Adrenal gland (tissue), 9 donors: ENCODE measurements at regions not wholly inside any gene's neighbourhood (a gene's known extent, or its start where the extent isn't known, plus 50 kb on each side); places are given as distances from the start of the nearest gene placed in this dataset.

ENCODE experiments used
- DNase-seq, 7 donors: peaks; one replicate each; pipeline ENCODE4 v3.0.0-alpha.2; 2019 to 2020
- H3K27ac ChIP-seq, 5 donors: fragments of 200-600 bp; sonication (generic) in 4 of 5; 1 replicate in 3 of 5; 2 replicates in 2 of 5; pipeline versions ENCODE4 v1.5.1 to v1.8.0; 2016 to 2020; ENCODE audit warnings: mild to moderate bottlenecking in 1 of 5
- H3K27me3 ChIP-seq: fragments of 200-600 bp; 2 replicates; pipeline ENCODE4 v1.8.0; 2021
- H3K36me3 ChIP-seq, 2 donors: fragments of 200-600 bp; replicated peaks in 1 of 2; 1 replicate in 1 of 2; 2 replicates in 1 of 2; pipeline versions ENCODE4 v1.5.1 to v1.8.0; 2018 to 2022
- H3K4me1 ChIP-seq, 2 donors: fragments of 200-600 bp; replicated peaks in 1 of 2; 1 replicate in 1 of 2; 2 replicates in 1 of 2; pipeline versions ENCODE4 v1.5.1 to v1.8.0; 2018 to 2021
- H3K4me3 ChIP-seq, 4 donors: fragments of 200-600 bp; sonication (generic) in 3 of 4; one replicate each; pipeline ENCODE4 v1.5.1; 2016 to 2018
- H3K9me3 ChIP-seq, 3 donors: fragments of 200-600 bp; sonication (generic) in 1 of 3; replicated peaks in 1 of 3; 1 replicate in 2 of 3; 2 replicates in 1 of 3; pipeline versions ENCODE4 v1.5.1 to v1.8.0; 2016 to 2021
- POLR2A ChIP-seq, 2 donors: fragments of 450-650 bp; IDR thresholded peaks; one replicate each; pipeline ENCODE4 v1.6.1; 2017; ENCODE audit warnings: antibody characterized with exemption in 2 of 2, mild to moderate bottlenecking in 2 of 2, moderate library complexity in 1 of 2
- WGBS, 4 donors: extraction: QIAGEN DNeasy Blood & Tissue Kit in 2 of 4; methylation state at CpG; one replicate each; pipeline versions ENCODE4 v1.1.5 to v1.1.7; 2013 to 2017; 5-methylcytosine and 5-hydroxymethylcytosine counted together
- intact Hi-C, 2 donors: fragments of 100-400 bp; cut with DNase I; formaldehyde crosslinking; loops; one replicate each; pipeline versions ENCODE4 v1.14.1 to v1.15.0; 2022 to 2023
- TF ChIP-seq, protein P1 (sequence below), 6 experiments: fragments of 450-650 bp in 4 of 6; fragments of 200-600 bp in 2 of 6; sonication (generic) in 1 of 6; IDR thresholded peaks; 1 replicate in 5 of 6; 2 replicates in 1 of 6; pipeline versions ENCODE4 v1.5.1 to v1.8.0; 2016 to 2021; ENCODE audit warnings: antibody characterized with exemption in 6 of 6, mild to moderate bottlenecking in 2 of 6, moderate library complexity in 1 of 6
- donor health status: healthy with polysubstance abuse.
- donor health status: Bipolar disorder and iron deficiency.
- donor health status: DM: yes; HTN: yes; CAD: no.
- donor health status: DM: no; HTN: no; CAD: no.
- donor health status: DM: no; HTN: no; CAD: no.

DNA sequence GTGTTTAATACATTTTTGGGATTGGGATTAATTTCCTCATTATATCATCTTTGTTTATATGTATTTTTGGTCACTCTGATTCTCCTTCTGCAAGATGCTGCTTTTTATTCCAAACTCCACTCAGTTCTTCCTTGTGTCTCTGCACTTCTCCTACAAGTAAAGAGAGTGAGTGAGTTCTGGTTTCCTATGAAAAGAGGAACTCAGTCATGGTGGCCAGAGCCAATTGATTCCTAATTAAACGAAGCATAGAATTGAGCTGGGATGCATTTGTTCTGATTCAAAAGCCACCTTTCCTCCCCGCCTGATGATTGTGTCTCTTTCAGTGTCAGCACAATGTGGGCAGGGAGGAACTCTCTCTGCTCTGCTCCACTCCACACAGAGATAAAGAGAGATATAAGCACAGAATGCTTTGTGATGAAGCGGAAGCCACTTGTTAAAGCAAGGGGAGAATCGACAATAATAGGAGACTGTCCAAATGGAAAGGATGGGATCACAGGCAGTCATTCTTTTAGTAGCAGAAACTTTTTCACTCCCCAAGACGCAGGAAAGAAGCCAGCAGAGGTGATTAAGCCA is 121.3 kb upstream of the GOT2 start:
- no peaks in the 10 kb centered on the region for H3K9me3 ChIP-seq
- WGBS, 4 donors, result 59 to 81% (median 70%) methylated on average over 5 of the region's 5 CpGs
- no peak overlapping the region for H3K4me3 ChIP-seq
- intact Hi-C loops, result no loop called here
- DNase-seq, result no peak
- no peaks in the 10 kb centered on the region for H3K36me3 ChIP-seq
- no peak for TF ChIP-seq POLR2A (IDR thresholded peaks at IDR 0.05)
- TF ChIP-seq, protein P1, sequence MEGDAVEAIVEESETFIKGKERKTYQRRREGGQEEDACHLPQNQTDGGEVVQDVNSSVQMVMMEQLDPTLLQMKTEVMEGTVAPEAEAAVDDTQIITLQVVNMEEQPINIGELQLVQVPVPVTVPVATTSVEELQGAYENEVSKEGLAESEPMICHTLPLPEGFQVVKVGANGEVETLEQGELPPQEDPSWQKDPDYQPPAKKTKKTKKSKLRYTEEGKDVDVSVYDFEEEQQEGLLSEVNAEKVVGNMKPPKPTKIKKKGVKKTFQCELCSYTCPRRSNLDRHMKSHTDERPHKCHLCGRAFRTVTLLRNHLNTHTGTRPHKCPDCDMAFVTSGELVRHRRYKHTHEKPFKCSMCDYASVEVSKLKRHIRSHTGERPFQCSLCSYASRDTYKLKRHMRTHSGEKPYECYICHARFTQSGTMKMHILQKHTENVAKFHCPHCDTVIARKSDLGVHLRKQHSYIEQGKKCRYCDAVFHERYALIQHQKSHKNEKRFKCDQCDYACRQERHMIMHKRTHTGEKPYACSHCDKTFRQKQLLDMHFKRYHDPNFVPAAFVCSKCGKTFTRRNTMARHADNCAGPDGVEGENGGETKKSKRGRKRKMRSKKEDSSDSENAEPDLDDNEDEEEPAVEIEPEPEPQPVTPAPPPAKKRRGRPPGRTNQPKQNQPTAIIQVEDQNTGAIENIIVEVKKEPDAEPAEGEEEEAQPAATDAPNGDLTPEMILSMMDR (IDR thresholded peaks at IDR 0.05), result no peak
- H3K27ac ChIP-seq, result no peak overlapping the region
- no peaks in the 10 kb centered on the region for H3K27me3 ChIP-seq
- no peaks in the 10 kb centered on the region for H3K4me1 ChIP-seq

DNA sequence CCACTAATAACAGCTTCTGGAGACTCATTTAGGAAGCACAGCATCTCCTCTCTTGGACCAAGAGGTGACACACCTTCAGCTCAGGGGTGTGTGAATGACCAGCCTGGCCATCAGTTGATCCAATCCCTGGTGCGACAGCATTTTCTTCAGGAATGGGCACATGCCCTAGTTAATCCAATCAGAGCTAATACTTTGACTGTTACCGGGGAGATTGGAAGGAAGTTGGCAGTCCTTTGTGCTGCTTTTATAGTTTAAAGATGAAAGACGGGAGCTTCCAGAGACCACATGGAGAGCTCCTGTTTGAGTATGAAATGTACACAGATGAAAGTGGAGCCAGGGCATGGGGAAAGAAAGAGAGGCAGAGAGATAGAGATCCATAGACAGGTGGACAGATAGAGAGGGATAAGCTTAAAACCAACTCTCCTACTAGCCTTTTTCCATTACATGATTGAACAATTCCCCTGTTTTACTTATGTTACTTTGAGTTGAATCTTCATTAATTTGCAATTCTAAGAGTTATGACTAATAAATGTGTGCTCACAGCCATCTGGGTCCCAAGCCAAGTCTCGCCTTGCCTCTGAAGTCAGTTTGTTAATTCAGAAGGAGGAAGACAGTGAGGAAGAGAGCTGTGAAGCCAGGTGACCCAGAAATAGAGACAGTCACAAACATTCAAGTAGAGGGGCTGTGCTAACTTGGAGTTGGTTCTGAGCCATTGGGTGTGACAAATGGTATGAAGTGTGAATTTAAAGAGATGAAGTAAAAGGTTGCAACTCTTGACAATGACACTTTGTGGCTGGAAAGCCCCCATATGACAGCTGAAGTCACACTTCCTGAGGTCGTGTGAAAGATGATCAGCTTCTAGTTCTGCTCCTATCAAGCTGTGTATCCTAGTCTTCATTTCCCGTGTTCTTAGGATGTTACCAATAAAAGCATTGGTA is 120.0 kb upstream of the GOT2 start:
- no peak overlapping the region for H3K4me3 ChIP-seq
- H3K9me3 ChIP-seq, result no peaks in the 10 kb centered on the region
- WGBS, 4 donors, result 55 to 65% (median 59%) methylated on average over 6 of the region's 6 CpGs
- TF ChIP-seq POLR2A (IDR thresholded peaks at IDR 0.05), result no peak
- TF ChIP-seq, protein P1 (IDR thresholded peaks at IDR 0.05), result no peak
- no peaks in the 10 kb centered on the region for H3K36me3 ChIP-seq
- no peak overlapping the region for H3K27ac ChIP-seq
- no peaks in the 10 kb centered on the region for H3K4me1 ChIP-seq
- no peak for DNase-seq
- H3K27me3 ChIP-seq, result no peaks in the 10 kb centered on the region
- intact Hi-C loops, result no loop called here

DNA sequence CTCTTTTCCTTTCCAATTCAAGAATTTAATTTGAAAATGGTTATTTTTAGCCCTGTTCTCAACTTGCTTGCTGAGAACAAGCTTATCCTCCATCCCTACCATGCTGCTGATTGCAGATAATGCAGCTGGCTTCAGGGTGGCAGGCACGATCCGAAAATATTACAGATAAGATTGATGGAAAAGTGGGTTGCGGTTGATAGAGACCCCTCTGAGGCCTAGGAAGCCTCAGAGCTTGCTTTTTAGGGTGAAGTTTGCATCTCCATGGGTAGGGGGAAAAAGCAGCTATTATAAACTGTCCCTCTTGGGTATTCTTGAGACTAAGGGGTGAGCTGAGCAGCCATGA is 116.5 kb upstream of the GOT2 start:
- Histone ChIP-seq H3K4me3 (no peak overlapping the region), H3K4me1 (no peaks in the 10 kb centered on the region), H3K27ac (no peak overlapping the region), H3K27me3 (no peaks in the 10 kb centered on the region), H3K36me3 (no peaks in the 10 kb centered on the region), H3K9me3 (no peaks in the 10 kb centered on the region)
- DNase-seq, result no peak
- no peak for TF ChIP-seq POLR2A (IDR thresholded peaks at IDR 0.05)
- TF ChIP-seq, protein P1 (IDR thresholded peaks at IDR 0.05), result no peak
- WGBS, 4 donors, result 56 to 67% (median 59%) methylated on average over 3 of the region's 3 CpGs
- intact Hi-C loops, result no loop called here

DNA sequence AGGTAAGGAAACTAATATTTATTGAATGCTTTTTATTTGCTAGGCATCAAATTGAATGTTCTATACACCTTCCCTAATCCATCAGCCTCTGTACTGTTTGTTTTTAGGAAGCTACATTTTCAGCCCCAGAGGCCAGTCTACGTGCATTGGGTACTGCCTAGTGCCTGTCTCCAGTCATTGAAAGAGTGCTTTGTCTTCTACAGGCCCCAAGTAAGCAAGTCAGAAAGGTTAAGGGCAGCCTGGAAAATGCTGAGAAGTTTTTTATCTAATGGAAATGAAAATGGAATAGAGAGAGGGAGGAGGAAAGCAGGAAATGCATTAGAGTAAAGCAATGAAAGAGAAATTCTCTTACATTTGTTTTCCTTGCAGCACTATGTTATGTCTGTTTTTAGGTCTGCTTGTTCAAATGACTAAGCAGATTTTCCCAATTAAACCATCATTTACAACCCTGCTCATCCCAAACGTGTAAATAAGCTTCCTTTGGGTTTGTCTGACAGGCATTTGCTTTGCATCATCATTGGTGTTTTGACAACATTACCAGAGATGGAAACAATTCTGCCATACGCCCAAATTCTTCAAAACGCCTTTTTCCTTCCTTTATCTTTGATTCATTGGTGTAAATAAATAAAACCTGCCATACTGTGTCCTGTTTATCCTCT is 116.0 kb upstream of the GOT2 start:
- TF ChIP-seq, protein P1 (IDR thresholded peaks at IDR 0.05), result no peak
- no peak for TF ChIP-seq POLR2A (IDR thresholded peaks at IDR 0.05)
- WGBS, 4 donors, result 41 to 55% (median 49%) methylated on average over 4 of the region's 4 CpGs

More for the DNA sequence above, 116.0 kb upstream of the GOT2 start:
- H3K27ac ChIP-seq, result no peak overlapping the region
- no peak overlapping the region for H3K4me3 ChIP-seq
- no peak for DNase-seq
- intact Hi-C loops, result no loop called here
- H3K27me3 ChIP-seq, result no peaks in the 10 kb centered on the region
- no peaks in the 10 kb centered on the region for H3K4me1 ChIP-seq
- no peaks in the 10 kb centered on the region for H3K9me3 ChIP-seq
- no peaks in the 10 kb centered on the region for H3K36me3 ChIP-seq
